Activated CD4-positive, alpha-beta memory T cell treated with anti-CD3 and anti-CD28 coated beads for 36 hours (primary cell): ENCODE measurements at regions not wholly inside any gene's neighbourhood (a gene's known extent, or its start where the extent isn't known, plus 50 kb on each side); places are given as distances from the start of the nearest gene placed in this dataset.
"Not testable (repeated sequence)": the region's sequence is repeated elsewhere in the genome, so short reads cannot be mapped to it uniquely, and the experiment has no call there.

ENCODE experiments used
- CTCF ChIA-PET: fragments of 350-600 bp; sonication (Branson Sonifier 250); formaldehyde crosslinking; loops from one replicate; lab custom pipeline; 2021; ENCODE audit warnings: antibody characterized with exemption, inconsistent platforms; lab: Charles Lee
- POLR2A ChIA-PET: fragments of 350-600 bp; sonication (Branson Sonifier 250); formaldehyde crosslinking; loops from one replicate; lab custom pipeline; 2021; ENCODE audit warnings: antibody characterized with exemption; lab: Charles Lee
- DNase-seq: peaks from one replicate; pipeline ENCODE4 v3.0.0-alpha.2; 2020
- H3K27ac Mint-ChIP-seq: one replicate; pipeline ENCODE4 v1.8.0; 2021; ENCODE audit warnings: mixed read lengths
- H3K27me3 Mint-ChIP-seq: one replicate; pipeline ENCODE4 v1.8.0; 2021; ENCODE audit warnings: mixed read lengths
- H3K36me3 Mint-ChIP-seq: one replicate; pipeline ENCODE4 v1.8.0; 2021; ENCODE audit warnings: mixed read lengths
- H3K4me1 Mint-ChIP-seq: one replicate; pipeline ENCODE4 v1.8.0; 2021; ENCODE audit warnings: low read depth, mixed read lengths
- H3K4me3 Mint-ChIP-seq: one replicate; pipeline ENCODE4 v1.8.0; 2021; ENCODE audit warnings: mild to moderate bottlenecking, mixed read lengths
- H3K9me3 Mint-ChIP-seq: one replicate; pipeline ENCODE4 v1.8.0; 2021; ENCODE audit warnings: mixed read lengths
- intact Hi-C: fragments of 100-400 bp; cut with micrococcal nuclease; formaldehyde crosslinking; loops from one replicate; pipeline ENCODE4 v1.15.1; 2023

GRCh38 chrX:45584717-45585116, 384.0 kb upstream of the DIPK2B start:
- CTCF ChIA-PET, result no interaction called here
- no peaks in the 10 kb centered on the region for H3K27me3 Mint-ChIP-seq
- POLR2A ChIA-PET, result no interaction called here
- peaks cover 8% of the 10 kb centered on the region for H3K36me3 Mint-ChIP-seq
- intact Hi-C loops, result no loop called here
- no peak for DNase-seq
- peaks cover 9% of the 10 kb centered on the region for H3K4me1 Mint-ChIP-seq
- no peak overlapping the region for H3K4me3 Mint-ChIP-seq
- H3K9me3 Mint-ChIP-seq, result peaks cover 15% of the 10 kb centered on the region
- H3K27ac Mint-ChIP-seq, result no peak overlapping the region

GRCh38 chrX:45577361-45577760, 376.7 kb upstream of the DIPK2B start:
- ChIA-PET CTCF (no interaction called here), POLR2A (no interaction called here)
- Mint-ChIP-seq H3K4me1 (peaks cover 6% of the 10 kb centered on the region), H3K27ac (no peak overlapping the region), H3K9me3 (peaks cover 26% of the 10 kb centered on the region), H3K36me3 (peaks cover 12% of the 10 kb centered on the region), H3K4me3 (no peak overlapping the region), H3K27me3 (no peaks in the 10 kb centered on the region)
- intact Hi-C loops, result no loop called here
- DNase-seq, result no peak

DNA sequence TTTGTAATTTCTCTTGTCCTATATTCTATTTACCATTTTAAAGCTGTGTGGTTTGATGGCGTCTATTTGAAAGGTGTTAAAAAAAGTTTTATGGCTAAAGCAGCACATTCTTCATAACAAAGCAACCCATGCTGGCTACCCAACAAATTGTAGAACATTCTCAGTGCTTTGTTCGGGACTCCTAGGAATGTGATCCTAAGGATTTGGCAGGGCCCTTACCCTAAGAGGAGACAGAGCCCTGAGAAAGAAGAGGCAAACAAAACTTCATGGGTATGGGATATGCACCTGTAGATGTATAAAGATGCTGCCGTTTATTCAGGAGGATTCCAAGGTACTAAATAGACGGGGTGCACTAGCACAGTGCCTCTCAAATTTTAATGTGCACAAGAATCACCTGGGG, 370.8 kb upstream of the DIPK2B start:
- intact Hi-C loops, result no loop called here
- H3K27me3 Mint-ChIP-seq, result no peaks in the 10 kb centered on the region
- no peak overlapping the region for H3K27ac Mint-ChIP-seq
- H3K4me1 Mint-ChIP-seq, result no peaks in the 10 kb centered on the region
- H3K36me3 Mint-ChIP-seq, result no peaks in the 10 kb centered on the region
- ChIA-PET CTCF (no interaction called here), POLR2A (no interaction called here)
- no peak overlapping the region for H3K4me3 Mint-ChIP-seq
- no peak for DNase-seq
- H3K9me3 Mint-ChIP-seq, result no peaks in the 10 kb centered on the region

GRCh38 chrX:45566456-45566855, 365.8 kb upstream of the DIPK2B start:
- H3K9me3 Mint-ChIP-seq, result no peaks in the 10 kb centered on the region
- H3K4me3 Mint-ChIP-seq, result no peak overlapping the region
- intact Hi-C loops, result no loop called here
- no peak overlapping the region for H3K27ac Mint-ChIP-seq
- ChIA-PET POLR2A (no interaction called here), CTCF (no interaction called here)
- no peaks in the 10 kb centered on the region for H3K4me1 Mint-ChIP-seq
- H3K36me3 Mint-ChIP-seq, result no peaks in the 10 kb centered on the region
- no peaks in the 10 kb centered on the region for H3K27me3 Mint-ChIP-seq
- DNase-seq, result no peak

- DNase-seq, result no peak
- intact Hi-C loops, result no loop called here
- CTCF ChIA-PET, result no interaction called here
These were observed 356.7 kb upstream of the DIPK2B start for GRCh38 chrX:45557387-45557786.

GRCh38 chrX:45554736-45555135, 354.1 kb upstream of the DIPK2B start:
- Mint-ChIP-seq H3K36me3 (no peaks in the 10 kb centered on the region), H3K4me1 (no peaks in the 10 kb centered on the region), H3K27ac (no peak overlapping the region), H3K9me3 (no peaks in the 10 kb centered on the region), H3K4me3 (no peak overlapping the region), H3K27me3 (no peaks in the 10 kb centered on the region)
- POLR2A ChIA-PET, result no interaction called here
- CTCF ChIA-PET, result no interaction called here
- DNase-seq, result no peak
- intact Hi-C loops, result no loop called here

More at GRCh38 chrX:45557387-45557786, 356.7 kb upstream of the DIPK2B start:
- Mint-ChIP-seq H3K36me3 (peaks cover 1% of the 10 kb centered on the region), H3K27ac (no peak overlapping the region), H3K4me1 (no peaks in the 10 kb centered on the region), H3K9me3 (no peaks in the 10 kb centered on the region), H3K27me3 (no peaks in the 10 kb centered on the region), H3K4me3 (no peak overlapping the region)
- POLR2A ChIA-PET, result no interaction called here

DNA sequence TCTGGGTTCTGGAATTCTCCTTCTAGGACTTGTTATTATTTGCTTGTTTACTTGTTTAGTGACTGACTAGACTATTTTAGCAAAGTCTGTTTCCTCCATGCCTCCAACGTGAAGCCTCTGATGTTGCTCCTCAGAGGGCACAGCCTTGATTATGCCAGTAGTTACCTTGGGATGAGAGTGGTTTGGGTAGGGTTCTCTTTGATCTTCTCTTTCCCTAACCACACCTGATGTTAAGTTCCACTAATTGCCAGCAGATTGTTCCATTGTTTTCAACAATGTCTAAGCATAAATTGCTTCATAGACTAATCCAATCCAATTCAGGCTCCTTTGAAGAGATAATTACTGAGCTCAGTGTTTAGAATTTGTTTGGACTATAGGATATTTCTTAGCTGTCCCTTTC, 352.7 kb upstream of the DIPK2B start:
- intact Hi-C loops, result no loop called here
- H3K36me3 Mint-ChIP-seq, result no peaks in the 10 kb centered on the region
- no peak overlapping the region for H3K27ac Mint-ChIP-seq
- no peaks in the 10 kb centered on the region for H3K4me1 Mint-ChIP-seq
- H3K4me3 Mint-ChIP-seq, result no peak overlapping the region
- no peak for DNase-seq
- no peaks in the 10 kb centered on the region for H3K9me3 Mint-ChIP-seq
- CTCF ChIA-PET, result no interaction called here
- POLR2A ChIA-PET, result interaction anchor here (0.6 kb wide), 1 partner anchor 103 kb away, joined by 3 read pairs; no protein-coding TSS in a partner anchor
- no peaks in the 10 kb centered on the region for H3K27me3 Mint-ChIP-seq

DNA sequence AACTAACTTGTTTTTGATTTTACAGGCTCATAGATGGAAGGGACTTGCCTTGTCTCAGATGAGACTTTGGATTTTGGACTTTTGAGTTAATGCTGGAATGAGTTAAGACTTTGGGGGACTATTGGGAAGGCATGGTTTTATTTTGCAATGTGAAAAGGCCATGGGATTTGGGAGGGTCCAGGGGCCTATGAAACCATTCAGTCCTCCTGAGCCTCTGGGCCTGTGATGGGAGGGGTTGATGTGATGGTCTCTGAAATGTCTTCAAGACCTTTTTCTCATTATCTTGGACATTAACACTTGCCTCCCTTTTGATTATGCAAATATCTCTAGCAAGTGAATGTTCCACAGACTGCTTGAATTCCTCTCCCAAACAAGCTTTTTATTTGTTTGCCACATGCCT, 346.0 kb upstream of the DIPK2B start:
- intact Hi-C loops, H3K27ac Mint-ChIP-seq, H3K36me3 Mint-ChIP-seq, H3K27me3 Mint-ChIP-seq, CTCF ChIA-PET, H3K4me3 Mint-ChIP-seq, POLR2A ChIA-PET, H3K4me1 Mint-ChIP-seq, DNase-seq: not testable (repeated sequence)
- peaks cover 11% of the 10 kb centered on the region for H3K9me3 Mint-ChIP-seq

DNA sequence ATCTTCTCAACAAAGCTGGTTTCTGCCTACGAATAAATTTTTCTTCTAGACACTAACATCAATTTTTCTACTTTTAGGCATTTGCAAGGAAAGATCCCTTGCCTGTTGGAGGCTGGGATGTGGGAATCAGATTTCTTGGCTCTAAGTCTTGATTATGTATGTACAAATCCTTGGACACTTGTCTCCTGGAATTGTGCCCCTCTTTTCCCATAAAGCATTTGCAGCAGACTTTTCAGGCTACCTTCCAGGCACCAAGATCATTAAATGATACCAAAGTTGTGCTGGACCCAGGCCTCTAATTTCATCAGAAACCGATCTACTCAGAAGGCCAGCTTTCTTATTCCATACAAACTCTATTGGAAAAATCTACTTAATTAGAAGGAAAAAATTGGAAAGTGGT, 339.5 kb upstream of the DIPK2B start:
- POLR2A ChIA-PET, result no interaction called here
- H3K9me3 Mint-ChIP-seq, result no peaks in the 10 kb centered on the region
- no peak overlapping the region for H3K4me3 Mint-ChIP-seq
- no peaks in the 10 kb centered on the region for H3K36me3 Mint-ChIP-seq
- intact Hi-C loops, result no loop called here
- no peak overlapping the region for H3K27ac Mint-ChIP-seq
- no peaks in the 10 kb centered on the region for H3K27me3 Mint-ChIP-seq
- H3K4me1 Mint-ChIP-seq, result peaks cover 2% of the 10 kb centered on the region
- CTCF ChIA-PET, result no interaction called here
- DNase-seq, result no peak

DNA sequence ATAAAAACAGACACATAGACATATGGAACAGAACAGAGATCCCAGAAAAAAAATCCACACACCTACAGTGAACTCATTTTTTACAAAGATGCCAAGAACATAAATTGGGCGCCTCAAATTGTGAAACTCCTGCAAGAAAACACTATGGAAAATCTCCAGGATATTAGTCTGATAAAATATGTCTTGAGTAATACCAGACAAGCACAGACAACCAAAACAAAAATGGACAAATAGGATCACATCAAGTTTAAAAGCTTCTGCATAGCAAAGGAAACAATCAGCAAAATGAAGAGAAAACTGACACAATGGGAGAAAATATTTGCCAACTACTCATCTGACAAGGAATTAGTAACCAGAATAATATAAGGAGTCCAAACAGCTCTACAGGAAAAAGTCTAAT, 337.3 kb upstream of the DIPK2B start:
- peaks cover 2% of the 10 kb centered on the region for H3K9me3 Mint-ChIP-seq
- DNase-seq, result no peak
- H3K4me1 Mint-ChIP-seq, result peaks cover 2% of the 10 kb centered on the region
- ChIA-PET CTCF (no interaction called here), POLR2A (no interaction called here)
- intact Hi-C loops, result no loop called here
- H3K27ac Mint-ChIP-seq, result no peak overlapping the region
- H3K27me3 Mint-ChIP-seq, result no peaks in the 10 kb centered on the region
- H3K36me3 Mint-ChIP-seq, result no peaks in the 10 kb centered on the region
- H3K4me3 Mint-ChIP-seq, result no peak overlapping the region

GRCh38 chrX:45527834-45528233, 327.2 kb upstream of the DIPK2B start:
- ChIA-PET POLR2A (no interaction called here), CTCF (no interaction called here)
- Mint-ChIP-seq H3K4me3 (no peak overlapping the region), H3K9me3 (no peaks in the 10 kb centered on the region), H3K27ac (no peak overlapping the region), H3K36me3 (no peaks in the 10 kb centered on the region), H3K4me1 (no peaks in the 10 kb centered on the region), H3K27me3 (no peaks in the 10 kb centered on the region)
- DNase-seq, result no peak
- intact Hi-C loops, result no loop called here

- ChIA-PET POLR2A (no interaction called here), CTCF (interaction anchor here (0.6 to 1.4 kb wide), 2 partner anchors 9 to 227 kb away, joined by 3 read pairs; no protein-coding TSS in a partner anchor)
- Mint-ChIP-seq H3K27me3 (no peaks in the 10 kb centered on the region), H3K27ac (no peak overlapping the region), H3K9me3 (no peaks in the 10 kb centered on the region), H3K4me1 (no peaks in the 10 kb centered on the region), H3K4me3 (no peak overlapping the region), H3K36me3 (no peaks in the 10 kb centered on the region)
- DNase-seq, result no peak
- intact Hi-C loops, result no loop called here
These were observed 324.1 kb upstream of the DIPK2B start for GRCh38 chrX:45524805-45525204.

- CTCF ChIA-PET, result interaction anchor here (0.6 to 1.4 kb wide), 2 partner anchors 9 to 228 kb away, joined by 3 read pairs; no protein-coding TSS in a partner anchor
- POLR2A ChIA-PET, result no interaction called here
These were observed 323.6 kb upstream of the DIPK2B start for GRCh38 chrX:45524296-45524695.

More at GRCh38 chrX:45524296-45524695, 323.6 kb upstream of the DIPK2B start:
- no peaks in the 10 kb centered on the region for H3K27me3 Mint-ChIP-seq
- DNase-seq, result no peak
- intact Hi-C loops, result no loop called here
- no peaks in the 10 kb centered on the region for H3K9me3 Mint-ChIP-seq
- no peak overlapping the region for H3K4me3 Mint-ChIP-seq
- no peaks in the 10 kb centered on the region for H3K36me3 Mint-ChIP-seq
- H3K27ac Mint-ChIP-seq, result no peak overlapping the region
- no peaks in the 10 kb centered on the region for H3K4me1 Mint-ChIP-seq
